GM10847 (cell line): ENCODE measurements at regions not wholly inside any gene's neighbourhood (a gene's known extent, or its start where the extent isn't known, plus 50 kb on each side); places are given as distances from the start of the nearest gene placed in this dataset.

Experiments used
- POLR2A ChIP-seq: IDR thresholded peaks from 2 replicates; pipeline ENCODE4 v1.6.1; 2011; ENCODE audit not compliant: insufficient read length; ENCODE audit errors: extremely low read depth

DNA sequence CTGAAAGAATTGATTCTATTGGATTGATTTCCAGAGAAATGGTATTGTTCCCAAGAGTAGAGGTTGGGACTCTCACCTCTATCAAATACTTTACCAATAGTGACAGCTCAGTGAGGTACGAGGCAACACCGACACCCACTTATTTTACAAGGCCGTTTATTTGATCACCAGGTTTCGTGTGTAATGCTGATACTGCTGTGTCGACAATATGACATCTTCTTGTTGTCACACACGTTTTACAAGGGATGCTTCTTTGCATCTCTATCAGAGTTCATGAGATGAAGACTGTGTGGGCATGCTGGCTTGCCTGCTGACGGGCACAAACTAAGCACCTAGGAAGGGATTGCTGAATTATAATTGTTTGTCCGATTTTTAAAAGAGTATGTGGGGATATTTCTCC is 217.8 kb upstream of the EGLN3 start:
- TF ChIP-seq POLR2A: no peak

DNA sequence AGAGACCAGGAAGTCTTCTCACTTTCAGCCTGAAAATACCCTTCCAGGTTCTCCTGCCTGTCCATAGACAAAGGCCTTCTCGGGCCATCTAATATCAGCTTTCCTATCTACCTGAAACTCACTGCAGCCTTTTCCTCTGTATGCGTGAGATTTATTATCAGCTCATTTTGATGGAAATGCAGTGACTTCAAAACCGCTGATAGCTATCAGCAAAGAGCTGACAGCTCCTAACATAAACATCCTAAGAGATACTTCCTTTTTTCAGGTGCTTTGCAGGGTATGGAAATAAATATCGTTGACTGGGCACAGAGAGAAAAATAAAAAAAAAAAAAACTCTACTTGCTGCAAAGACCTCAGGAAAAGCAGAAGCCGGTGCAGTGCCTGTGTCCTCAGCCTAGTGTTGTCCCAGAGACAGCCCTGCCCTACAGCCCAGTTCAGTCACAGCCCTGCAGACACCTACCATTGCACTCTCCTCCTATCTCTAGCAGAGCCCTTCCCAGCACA is 215.0 kb upstream of the EGLN3 start:
- no peak for TF ChIP-seq POLR2A

DNA sequence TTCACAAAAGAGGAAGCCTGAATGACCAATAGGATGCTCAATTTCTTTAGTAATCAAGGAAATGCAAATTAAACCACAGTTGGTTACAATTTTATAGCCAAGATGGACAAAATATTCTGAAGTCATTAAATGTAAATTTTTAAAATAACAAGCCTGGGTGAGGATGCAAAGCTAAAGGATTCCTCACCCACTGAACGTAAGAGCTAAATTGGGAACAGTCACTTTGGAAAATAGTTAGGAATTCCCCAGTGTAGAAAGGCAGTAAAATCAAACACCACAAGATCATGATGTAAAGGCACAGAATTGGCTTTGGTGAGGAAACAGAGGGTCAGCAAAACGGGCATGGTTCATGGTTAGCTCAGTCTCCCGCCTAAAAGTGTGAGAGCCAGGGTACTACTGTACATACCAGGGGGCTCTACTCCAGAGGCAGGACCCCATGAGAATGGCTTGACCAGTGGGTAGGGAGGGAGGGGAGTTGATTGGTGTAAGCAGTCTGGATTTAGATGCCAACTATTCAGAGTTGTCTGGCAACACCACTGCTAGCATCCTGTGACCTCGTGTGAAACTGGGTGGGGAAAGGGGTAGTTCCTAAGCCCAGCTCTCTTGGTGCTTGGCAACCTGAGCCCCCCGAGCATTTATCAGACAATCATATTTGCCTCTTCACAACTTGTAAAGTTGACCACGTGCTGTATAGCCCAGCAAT is 213.4 kb upstream of the EGLN3 start:
- no peak for TF ChIP-seq POLR2A

DNA sequence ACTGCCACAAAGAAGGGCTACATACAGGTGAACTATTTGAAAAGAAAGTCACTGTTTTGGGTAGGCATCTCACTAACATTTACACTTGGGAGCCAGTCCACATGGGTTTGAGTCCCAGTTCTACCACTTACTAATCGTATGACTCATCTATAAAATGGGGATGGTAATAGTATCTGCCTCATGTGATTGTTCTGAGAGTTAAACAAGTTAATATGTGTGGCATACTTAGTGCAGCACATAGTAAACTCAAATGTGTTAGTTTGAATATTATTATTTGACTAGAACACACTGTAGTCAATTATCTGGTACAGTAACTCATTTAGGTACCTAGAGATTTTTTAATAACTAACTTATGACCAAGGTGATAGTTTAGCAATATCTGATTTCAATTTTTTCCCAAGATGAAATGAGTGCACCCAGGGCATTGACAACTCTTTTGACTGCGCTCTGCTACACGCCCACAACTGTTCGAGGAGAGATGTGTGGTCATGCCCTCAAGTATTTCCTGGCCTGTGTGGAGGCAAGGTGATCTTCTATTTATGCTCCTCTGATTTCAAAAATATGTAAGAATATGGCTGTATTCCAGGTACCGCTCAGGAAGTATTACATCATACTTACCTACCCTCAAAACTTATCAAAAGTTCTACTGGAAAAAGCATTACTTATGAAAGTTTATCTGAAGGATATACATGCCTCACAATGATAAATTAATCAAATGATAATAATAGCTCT is 210.6 kb upstream of the EGLN3 start:
- no peak for TF ChIP-seq POLR2A

DNA sequence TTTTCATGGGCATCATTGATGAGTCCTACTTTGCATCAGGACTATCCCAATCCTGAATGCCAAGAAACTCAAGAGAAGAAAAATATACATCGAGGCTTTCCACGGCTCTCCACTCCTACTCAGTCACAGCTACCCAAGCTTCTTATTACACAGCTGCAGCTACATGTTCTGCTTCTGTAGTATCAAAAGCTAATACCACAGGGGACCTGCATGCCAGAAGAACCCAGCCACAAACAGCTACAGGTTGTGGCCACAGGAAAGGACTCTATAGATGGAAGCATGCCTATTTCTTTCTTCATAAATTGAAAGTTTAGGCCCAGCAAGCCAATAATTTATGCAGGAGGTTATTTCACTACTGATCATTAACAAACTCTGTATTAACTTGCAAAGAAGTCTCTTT is 209.7 kb upstream of the EGLN3 start:
- no peak for TF ChIP-seq POLR2A

DNA sequence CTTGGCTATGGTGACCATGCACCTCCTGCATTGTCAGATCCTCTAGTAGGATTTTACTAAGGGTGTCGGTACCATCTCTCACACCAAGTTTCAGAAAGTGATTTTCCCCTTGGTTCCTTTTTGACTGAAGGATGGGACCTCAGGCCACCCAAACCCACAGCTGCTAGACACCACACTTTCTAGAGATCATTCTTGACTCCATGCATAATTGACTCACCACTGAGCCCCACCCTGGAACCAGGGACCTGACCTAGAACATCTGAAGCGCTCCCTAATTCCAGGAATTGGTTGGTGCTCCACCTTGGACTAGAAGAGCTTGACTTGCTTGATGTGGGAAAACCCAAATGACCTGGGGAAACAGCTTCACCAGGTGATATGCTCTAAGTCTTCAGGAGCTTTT is 206.8 kb upstream of the EGLN3 start:
- no peak for TF ChIP-seq POLR2A

DNA sequence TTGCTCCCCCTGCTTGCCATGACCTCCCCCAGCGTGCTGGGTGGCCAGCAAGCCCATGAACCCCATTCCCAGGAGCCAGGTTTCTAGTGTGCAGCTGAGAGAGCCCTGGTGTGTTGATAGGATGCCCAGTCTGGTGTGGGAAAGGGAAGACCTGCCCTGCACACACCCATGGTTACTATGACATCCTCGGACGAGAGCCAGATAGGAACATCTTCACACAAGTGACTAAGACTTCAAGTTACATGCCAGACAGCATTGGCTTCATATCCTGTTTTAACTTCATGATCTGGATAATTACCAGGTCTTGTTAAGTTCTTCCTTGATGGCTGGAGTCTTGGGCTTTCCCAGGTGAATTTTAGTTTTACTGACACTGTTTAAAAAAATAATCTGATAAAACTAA is 196.6 kb upstream of the EGLN3 start:
- TF ChIP-seq POLR2A: no peak

DNA sequence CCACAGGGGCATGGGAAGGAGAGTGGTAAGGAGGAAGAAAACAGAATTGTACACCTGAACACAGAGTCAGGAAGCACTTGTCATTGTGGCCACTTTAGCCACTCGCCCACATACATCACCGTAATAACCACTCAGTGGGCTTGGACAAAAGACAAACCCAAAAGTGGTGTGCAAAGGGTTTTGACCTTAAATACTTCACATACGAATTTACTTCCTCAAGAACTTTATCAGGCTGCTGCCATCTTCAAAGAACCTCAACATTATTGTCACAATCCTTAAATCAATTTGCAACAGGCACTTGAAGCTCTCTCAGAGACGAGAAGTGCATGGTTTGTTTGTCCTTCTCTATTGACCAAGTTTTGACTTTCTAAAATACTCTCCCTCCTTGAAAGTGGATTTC is 187.3 kb upstream of the EGLN3 start:
- TF ChIP-seq POLR2A: no peak

DNA sequence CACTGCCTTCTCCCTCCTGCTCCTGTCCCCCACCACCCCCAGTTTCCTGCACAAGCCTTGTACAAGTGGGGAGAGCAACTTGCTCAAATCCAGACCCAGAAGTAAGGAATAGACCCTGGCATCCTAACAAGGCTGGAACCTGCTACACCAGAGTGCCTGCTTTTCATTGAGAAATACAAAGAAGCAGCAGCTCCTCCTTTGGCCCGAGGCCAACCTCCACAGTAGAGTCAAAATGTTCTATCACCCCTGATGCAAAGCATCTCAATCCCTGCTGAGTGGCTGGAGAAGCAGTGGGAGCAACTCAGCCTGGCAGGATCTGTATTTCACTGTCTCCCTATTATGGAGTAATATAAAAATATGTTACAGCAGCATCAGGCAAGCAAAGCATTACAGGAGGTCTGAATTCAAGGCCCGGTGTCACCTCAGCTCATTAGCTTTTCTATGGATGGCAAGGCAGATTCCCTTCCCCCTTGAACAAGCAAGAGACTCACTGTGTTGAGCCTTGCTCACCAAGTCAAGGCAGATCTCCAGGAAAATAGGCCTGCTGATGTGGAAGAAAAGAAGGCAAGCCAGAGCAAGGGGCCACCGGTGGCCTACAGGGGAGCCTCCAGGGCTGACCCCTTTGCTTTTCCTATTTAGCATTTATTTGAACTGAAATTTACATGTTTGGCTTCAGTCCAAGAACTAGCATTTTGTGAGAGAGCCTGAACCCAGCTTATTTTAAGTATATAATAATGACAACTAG is 186.3 kb upstream of the EGLN3 start:
- no peak for TF ChIP-seq POLR2A

DNA sequence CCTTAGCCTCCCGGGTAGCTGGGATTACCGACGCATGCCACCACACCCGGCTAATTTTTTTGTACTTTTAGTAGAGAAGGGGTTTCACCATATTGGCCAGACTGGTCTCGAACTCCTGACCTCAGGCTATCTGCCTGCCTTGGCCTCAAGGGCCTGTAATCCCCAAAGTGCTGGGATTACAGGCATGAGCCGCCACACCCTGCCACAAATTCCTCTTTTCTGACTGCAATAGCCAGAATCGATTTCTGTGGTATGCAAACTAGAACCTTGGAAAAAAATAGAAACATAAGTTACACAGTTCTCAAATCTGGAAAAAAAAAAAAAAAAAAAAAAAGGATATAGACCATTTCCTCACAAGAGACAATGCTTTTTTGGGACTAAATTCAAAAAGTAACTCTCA is 184.6 kb upstream of the EGLN3 start:
- TF ChIP-seq POLR2A: no peak

DNA sequence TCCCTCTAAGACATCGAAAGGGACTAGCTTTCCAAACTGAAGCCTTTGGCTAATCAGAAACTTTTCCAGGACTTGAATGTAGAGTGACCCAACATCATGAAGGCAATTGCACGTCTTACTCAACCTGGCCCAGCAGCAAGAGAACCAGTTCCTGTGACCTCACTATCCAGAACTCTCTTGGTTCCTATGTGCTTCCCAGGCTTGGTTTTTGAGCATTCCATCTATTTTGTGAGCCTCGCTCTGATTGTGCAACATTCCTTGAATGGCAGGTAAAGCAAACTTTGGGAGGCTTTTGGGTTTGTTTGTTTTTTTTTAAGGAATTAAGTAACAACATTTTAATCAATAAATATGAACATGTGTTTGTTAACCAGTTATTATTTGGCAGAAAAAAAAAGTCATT is 183.6 kb upstream of the EGLN3 start:
- no peak for TF ChIP-seq POLR2A

DNA sequence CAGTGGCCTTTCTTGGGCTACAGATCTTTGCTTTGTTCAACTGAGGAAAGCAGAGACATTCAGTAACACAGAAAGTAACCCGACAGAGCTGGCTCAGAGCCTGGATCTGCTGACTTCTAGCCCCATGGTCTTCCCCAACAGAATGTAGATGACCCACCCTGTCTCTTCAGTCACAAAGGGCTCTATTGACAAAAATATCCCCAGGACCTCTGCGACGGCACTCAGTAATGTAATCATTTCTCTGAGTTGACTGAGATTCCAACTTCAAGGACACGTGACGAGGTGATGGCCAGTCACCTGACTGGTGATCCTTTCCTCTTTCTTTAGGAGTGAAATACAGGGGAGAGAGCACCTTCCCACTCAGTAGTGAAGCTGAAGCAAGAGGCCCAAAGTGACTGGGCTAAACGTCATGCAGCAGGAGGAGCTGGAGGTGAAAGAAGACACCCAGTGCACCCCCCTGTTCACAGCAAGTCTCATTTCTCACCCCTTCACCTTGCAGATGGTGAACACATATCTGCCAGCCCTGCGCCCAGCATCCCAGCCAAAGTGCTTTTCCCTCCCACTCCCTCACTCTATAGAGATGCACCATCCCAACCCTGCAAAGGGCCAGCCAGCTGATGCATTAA is 179.2 kb upstream of the EGLN3 start:
- no peak for TF ChIP-seq POLR2A

DNA sequence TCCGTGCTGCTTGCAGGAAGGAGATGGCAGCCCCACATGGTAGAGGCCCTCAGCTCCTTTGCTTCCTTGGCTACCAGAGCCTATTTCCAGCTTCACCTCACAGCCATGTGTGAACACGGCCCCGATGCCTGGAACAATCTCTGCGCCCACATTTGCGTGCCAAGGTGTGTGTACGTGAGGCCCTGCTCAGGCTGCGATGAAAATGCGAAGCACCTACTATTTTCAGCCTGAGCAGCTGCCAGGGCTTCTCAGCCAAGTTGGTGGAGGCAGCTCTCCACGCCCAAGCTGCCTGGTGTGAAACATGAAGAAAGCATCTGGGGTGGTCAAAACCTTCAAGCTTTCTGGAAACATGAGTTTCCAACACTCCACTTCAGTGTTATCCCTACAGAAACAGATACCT is 177.8 kb upstream of the EGLN3 start:
- no peak for TF ChIP-seq POLR2A

DNA sequence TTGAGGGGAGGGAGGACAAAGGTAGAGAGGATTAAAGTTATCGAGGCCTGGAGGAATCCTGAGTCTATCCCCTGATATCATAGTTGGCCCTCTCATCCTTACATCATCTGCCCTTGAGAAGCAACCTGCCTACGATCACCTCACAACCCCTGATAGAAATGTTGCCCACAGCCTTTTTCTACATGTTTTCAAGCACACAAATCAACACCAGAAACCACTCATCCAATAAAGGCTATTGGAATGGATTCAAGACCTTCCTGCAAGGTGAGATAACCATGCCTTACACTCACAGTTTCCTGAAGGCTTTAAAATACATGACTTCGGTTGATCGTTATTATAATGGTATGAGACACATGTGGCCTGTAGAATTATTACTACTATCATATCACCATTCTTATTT is 175.7 kb upstream of the EGLN3 start:
- TF ChIP-seq POLR2A: no peak

DNA sequence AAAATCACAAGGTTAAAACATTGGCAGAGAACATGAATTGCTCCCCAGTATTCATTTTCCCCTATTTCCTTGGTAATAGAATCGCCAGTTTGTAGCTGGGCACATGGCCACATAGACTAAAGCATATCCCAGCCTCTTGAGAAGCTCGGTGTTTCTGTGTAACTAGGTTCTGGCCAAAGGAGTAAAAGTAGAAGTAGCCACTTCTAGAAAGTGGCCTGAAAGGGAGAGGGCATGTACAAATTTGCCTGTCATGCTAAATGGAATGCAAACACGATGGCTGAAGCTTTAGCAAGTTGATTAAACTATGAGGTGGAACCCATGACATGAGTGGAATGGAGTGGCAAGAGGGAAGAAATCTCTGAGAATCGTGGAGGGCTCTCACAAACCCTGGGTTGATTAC is 173.7 kb upstream of the EGLN3 start:
- no peak for TF ChIP-seq POLR2A

DNA sequence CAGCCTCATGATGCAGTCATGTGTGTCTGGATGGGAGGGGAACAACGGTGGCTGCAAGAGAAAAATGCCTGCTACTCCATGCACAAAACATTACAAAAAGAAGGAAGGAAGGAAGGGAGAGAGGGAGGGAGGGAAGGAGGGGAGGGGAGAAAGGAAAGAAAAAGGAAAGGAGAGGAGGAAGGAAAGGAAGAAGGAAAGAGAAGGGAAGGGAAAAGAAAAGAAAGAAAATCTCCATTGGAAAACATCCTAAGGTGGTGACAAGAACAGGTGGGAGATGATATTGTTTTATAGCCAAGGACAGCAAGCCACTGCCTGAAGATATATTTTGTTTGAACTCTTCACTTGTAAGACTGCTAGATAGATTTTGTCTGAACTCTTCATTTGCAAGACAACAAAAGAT is 171.8 kb upstream of the EGLN3 start:
- TF ChIP-seq POLR2A: no peak

DNA sequence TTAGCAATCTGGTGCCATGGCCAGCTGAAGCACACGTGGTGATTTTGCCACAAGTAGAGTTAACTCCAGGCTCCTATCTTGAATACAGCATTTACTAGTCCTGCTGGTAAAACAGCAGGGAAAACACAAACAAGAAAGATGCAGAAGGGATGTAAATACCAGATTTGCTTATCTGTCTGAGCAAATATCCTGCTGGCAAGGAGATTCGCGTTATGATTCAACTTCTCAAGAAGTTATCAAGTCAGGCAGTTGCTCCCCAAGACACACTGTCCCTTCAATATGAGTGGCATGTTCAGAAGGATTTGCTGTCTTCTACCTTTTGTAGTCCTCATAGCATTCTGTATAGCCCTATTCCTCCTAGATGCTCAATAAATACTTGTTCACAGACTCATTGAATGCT is 171.2 kb upstream of the EGLN3 start:
- TF ChIP-seq POLR2A: no peak
